HG02798 (cell line): ENCODE measurements at regions not wholly inside any gene's neighbourhood (a gene's known extent, or its start where the extent isn't known, plus 50 kb on each side); places are given as distances from the start of the nearest gene placed in this dataset.

ENCODE experiments used
- ATAC-seq: cut with Tn5 transposase; IDR thresholded peaks from one replicate; pipeline ENCODE4 v1.9.1; 2021; ENCODE audit warnings: mild to moderate bottlenecking; ENCODE audit not compliant: unreplicated experiment, poor library complexity

GRCh38 chr16:66222756-66223155, 143.7 kb upstream of the CDH5 start:
- ATAC-seq: no peak

- ATAC-seq: no peak
Measured at GRCh38 chr16:66220702-66221101, 145.8 kb upstream of the CDH5 start.

- no peak for ATAC-seq
Measured at GRCh38 chr16:66219491-66219890, 147.0 kb upstream of the CDH5 start.

- ATAC-seq: no peak
Measured at GRCh38 chr16:66212428-66212827, 154.1 kb upstream of the CDH5 start.

- ATAC-seq: no peak
Measured at GRCh38 chr16:66211651-66212050, 154.8 kb upstream of the CDH5 start.

- ATAC-seq: no peak
Measured at GRCh38 chr16:66207883-66208265, 158.6 kb upstream of the CDH5 start.

GRCh38 chr16:66207139-66207882, 159.2 kb upstream of the CDH5 start:
- ATAC-seq: no peak

GRCh38 chr16:66206363-66206762, 160.1 kb upstream of the CDH5 start:
- ATAC-seq: no peak

GRCh38 chr16:66205287-66206231, 160.9 kb upstream of the CDH5 start:
- ATAC-seq: no peak

- no peak for ATAC-seq
Measured at GRCh38 chr16:66204756-66205155, 161.7 kb upstream of the CDH5 start.

- ATAC-seq: no peak
Measured at GRCh38 chr16:66203476-66203875, 163.0 kb upstream of the CDH5 start.

GRCh38 chr16:66199189-66199588, 167.3 kb upstream of the CDH5 start:
- ATAC-seq: no peak

- ATAC-seq: no peak
Measured at GRCh38 chr16:66198641-66199040, 167.8 kb upstream of the CDH5 start.

GRCh38 chr16:66197668-66198278, 168.7 kb upstream of the CDH5 start:
- no peak for ATAC-seq

- ATAC-seq: no peak
Measured at GRCh38 chr16:66196770-66197169, 169.7 kb upstream of the CDH5 start.

GRCh38 chr16:66194866-66195265, 171.6 kb upstream of the CDH5 start:
- ATAC-seq: no peak

GRCh38 chr16:66193543-66194229, 172.8 kb upstream of the CDH5 start:
- ATAC-seq: no peak

- ATAC-seq: no peak
Measured at GRCh38 chr16:66190411-66190810, 176.1 kb upstream of the CDH5 start.

GRCh38 chr16:66189951-66190350, 176.5 kb upstream of the CDH5 start:
- no peak for ATAC-seq

GRCh38 chr16:66188917-66189725, 177.4 kb upstream of the CDH5 start:
- no peak for ATAC-seq
